ENCODE measurements at regions not wholly inside any gene's neighbourhood (a gene's known extent, or its start where the extent isn't known, plus 50 kb on each side); places are given as distances from the start of the nearest gene placed in this dataset.

GRCh38 chr14:101234999-101235334, 326.3 kb upstream of the DIO3 start:
- TF ChIP-seq EP300 (IDR thresholded peaks at IDR 0.05) (no peak), POLR2AphosphoS5 (IDR thresholded peaks at IDR 0.05) (no peak), CTCF (IDR thresholded peaks at IDR 0.05) (no peak)

All from suprapubic skin (tissue), 4 donors.